Common myeloid progenitor, CD34-positive (primary cell): ENCODE measurements at regions not wholly inside any gene's neighbourhood (a gene's known extent, or its start where the extent isn't known, plus 50 kb on each side); places are given as distances from the start of the nearest gene placed in this dataset.

ENCODE experiments used
- CTCF ChIA-PET: fragments of 350-600 bp; sonication (Branson Sonifier 250); formaldehyde crosslinking; loops from one replicate; lab custom pipeline; 2021; ENCODE audit warnings: antibody characterized with exemption; lab: Charles Lee
- POLR2A ChIA-PET: fragments of 350-600 bp; sonication (Branson Sonifier 250); formaldehyde crosslinking; loops from one replicate; lab custom pipeline; 2021; ENCODE audit warnings: antibody characterized with exemption; lab: Charles Lee
- DNase-seq, 3 donors: peaks; one replicate each; pipeline versions ENCODE4 v3.0.0 to v3.0.0-alpha.2; 2013
- H3K27ac ChIP-seq, 2 experiments: 1 replicate in 1 of 2; 2 replicates in 1 of 2; pipeline ENCODE4 v1.7.0; 2013; ENCODE audit warnings: inconsistent platforms in 2 of 2, low read length in 2 of 2, mild to moderate bottlenecking in 2 of 2, low read depth in 1 of 2, moderate library complexity in 1 of 2; ENCODE audit not compliant: severe bottlenecking in 2 of 2, insufficient read depth in 1 of 2, poor library complexity in 1 of 2
- H3K27me3 ChIP-seq, 5 experiments: replicated peaks in 2 of 5; 1 replicate in 3 of 5; 2 replicates in 2 of 5; pipeline versions ENCODE4 v1.6.1 to v1.7.0; 2013; ENCODE audit warnings: low read length in 4 of 5, mild to moderate bottlenecking in 2 of 5, moderate library complexity in 2 of 5, inconsistent platforms in 1 of 5; ENCODE audit not compliant: insufficient read depth in 5 of 5, control insufficient read depth in 4 of 5
- H3K36me3 ChIP-seq, 4 experiments: 1 replicate in 2 of 4; 2 replicates in 2 of 4; pipeline versions ENCODE4 v1.6.1 to v1.7.0; 2013; ENCODE audit warnings: low read length in 3 of 4, control low read depth in 1 of 4, mild to moderate bottlenecking in 1 of 4; ENCODE audit not compliant: control insufficient read depth in 4 of 4, insufficient read depth in 4 of 4
- H3K4me1 ChIP-seq, 4 experiments: 1 replicate in 3 of 4; 2 replicates in 1 of 4; pipeline versions ENCODE4 v1.6.1 to v1.7.1; 2013; ENCODE audit warnings: low read length in 3 of 4, mild to moderate bottlenecking in 3 of 4, control low read depth in 1 of 4, inconsistent platforms in 1 of 4, moderate library complexity in 1 of 4; ENCODE audit not compliant: control insufficient read depth in 4 of 4, insufficient read depth in 4 of 4; ENCODE audit errors: control extremely low read depth in 1 of 4
- H3K4me3 ChIP-seq, 7 experiments: 1 replicate in 4 of 7; 2 replicates in 3 of 7; pipeline versions ENCODE4 v1.5.1 to v1.7.0; 2013; ENCODE audit warnings: mild to moderate bottlenecking in 7 of 7, low read length in 6 of 7, moderate library complexity in 6 of 7, inconsistent platforms in 2 of 7, low read depth in 2 of 7, control low read depth in 1 of 7; ENCODE audit not compliant: insufficient read depth in 4 of 7, control insufficient read depth in 1 of 7; ENCODE audit errors: extremely low read depth in 1 of 7
- H3K9me3 ChIP-seq, 5 experiments: 1 replicate in 4 of 5; 2 replicates in 1 of 5; pipeline versions ENCODE4 v1.6.1 to v1.7.1; 2013; ENCODE audit warnings: low read length in 4 of 5, mild to moderate bottlenecking in 2 of 5, inconsistent platforms in 1 of 5, low read depth in 1 of 5, moderate library complexity in 1 of 5; ENCODE audit not compliant: control insufficient read depth in 4 of 5, insufficient read depth in 2 of 5; ENCODE audit errors: control extremely low read depth in 1 of 5
- WGBS: methylation state at CpG from one replicate; pipeline ENCODE4 v1.1.5; 2013; ENCODE audit not compliant: insufficient coverage; 5-methylcytosine and 5-hydroxymethylcytosine counted together

DNA sequence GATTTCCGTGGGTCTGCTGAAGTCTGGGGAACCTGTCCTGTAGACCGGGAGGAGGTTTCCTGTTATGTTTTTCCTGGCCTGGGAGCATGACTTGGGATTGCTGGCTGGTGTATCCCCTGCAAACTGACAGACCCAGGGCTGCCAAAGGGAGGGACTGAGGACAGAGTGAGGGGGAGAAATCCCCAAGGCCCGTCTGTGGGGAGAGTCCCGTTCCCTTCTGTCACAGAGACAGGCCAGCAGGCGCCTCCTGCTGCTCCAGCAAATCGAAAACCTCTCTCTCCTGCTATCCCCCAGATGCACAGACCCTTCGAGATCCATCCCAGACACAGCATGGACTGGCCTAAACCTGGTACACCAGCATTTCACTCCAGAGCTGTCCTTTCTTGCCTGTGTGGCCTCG is 56.2 kb upstream of the ALDH1B1 start:
- Histone ChIP-seq H3K9me3 (peaks cover 0 to 2% (median 0%) of the 10 kb centered on the region in 5 experiments), H3K4me3 (no peak overlapping the region), H3K27me3 (no peaks in the 10 kb centered on the region), H3K36me3 (no peaks in the 10 kb centered on the region), H3K27ac (no peak overlapping the region), H3K4me1 (peaks cover 0 to 5% (median 0%) of the 10 kb centered on the region in 4 experiments)
- ChIA-PET CTCF (interaction anchor here (2.3 kb wide), 1 partner anchor 22 kb away, joined by 10 read pairs; no protein-coding TSS in a partner anchor), POLR2A (interaction anchor here (0.6 kb wide), 1 partner anchor 197 kb away, joined by 3 read pairs; no protein-coding TSS in a partner anchor)
- WGBS, result 93% methylated on average over 3 of the region's 8 CpGs
- no peak for DNase-seq

- Histone ChIP-seq H3K27me3 (no peaks in the 10 kb centered on the region), H3K27ac (no peak overlapping the region), H3K4me3 (no peak overlapping the region), H3K9me3 (peaks cover 0 to 2% (median 0%) of the 10 kb centered on the region in 5 experiments), H3K36me3 (no peaks in the 10 kb centered on the region), H3K4me1 (peaks cover 0 to 5% (median 0%) of the 10 kb centered on the region in 4 experiments)
- CTCF ChIA-PET, result interaction anchor here (1.6 to 3.7 kb wide), 4 partner anchors 12 to 421 kb away, joined by 6 to 17 read pairs (median 9); no protein-coding TSS in a partner anchor
- DNase-seq, result no peak
- POLR2A ChIA-PET, result interaction anchor here (0.6 kb wide), 1 partner anchor 196 kb away, joined by 3 read pairs; no protein-coding TSS in a partner anchor
- 100% methylated on average over 1 of the region's 1 CpG for WGBS
Measured at GRCh38 chr9:38335686-38336085, 56.8 kb upstream of the ALDH1B1 start.

DNA sequence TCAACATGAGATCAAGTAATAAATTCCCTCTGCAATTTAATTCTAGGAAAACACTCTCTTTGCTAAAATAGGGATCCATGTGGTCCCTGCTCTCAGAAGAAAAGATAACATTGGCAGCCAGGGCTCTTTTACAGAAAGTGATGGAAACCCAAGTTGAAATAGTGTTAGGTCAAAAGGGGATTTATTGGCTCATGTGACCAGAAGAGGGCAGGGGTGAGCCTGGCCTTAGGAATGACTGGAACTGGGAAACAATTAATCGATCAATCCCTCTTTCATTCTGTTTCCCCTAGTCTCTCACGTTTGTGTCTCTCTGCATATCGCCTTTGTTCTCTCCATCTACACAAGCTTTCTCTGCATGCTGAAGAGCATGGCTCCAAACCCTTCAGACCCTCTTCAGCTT is 58.3 kb upstream of the ALDH1B1 start:
- peaks cover 0 to 2% (median 0%) of the 10 kb centered on the region in 4 experiments for H3K4me1 ChIP-seq
- no peaks in the 10 kb centered on the region for H3K27me3 ChIP-seq
- DNase-seq, result peak; percentile 6 to 14 (median 12)
- no peak overlapping the region for H3K27ac ChIP-seq
- no peaks in the 10 kb centered on the region for H3K36me3 ChIP-seq
- CTCF ChIA-PET, result interaction anchor here (1.0 to 3.7 kb wide), 7 partner anchors 9 to 420 kb away, joined by 3 to 17 read pairs (median 7); no protein-coding TSS in a partner anchor
- H3K9me3 ChIP-seq, result peaks cover 0 to 2% (median 0%) of the 10 kb centered on the region in 5 experiments
- H3K4me3 ChIP-seq, result no peak overlapping the region
- WGBS, result 47% methylated on average over 3 of the region's 3 CpGs
- POLR2A ChIA-PET, result no interaction called here

DNA sequence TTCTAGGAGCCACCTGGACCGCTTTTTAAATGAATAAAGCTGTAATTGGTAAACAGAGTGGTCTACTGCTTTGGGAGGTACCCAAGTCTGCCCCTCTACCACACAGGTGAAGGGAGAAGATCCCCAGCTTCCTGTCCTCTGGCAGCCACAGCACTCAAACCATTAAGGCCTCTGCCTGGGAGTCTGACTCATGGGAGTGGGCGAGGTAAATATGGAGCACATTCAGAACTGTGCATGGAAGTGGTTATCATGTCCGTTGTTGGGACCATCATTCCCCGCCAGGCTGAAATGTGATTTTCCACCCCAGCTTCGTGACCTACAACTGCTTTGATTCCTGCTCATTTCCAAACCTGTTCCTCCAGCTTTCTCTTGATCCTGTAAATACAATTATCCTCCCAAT is 59.5 kb upstream of the ALDH1B1 start:
- CTCF ChIA-PET, result interaction anchor here (1.2 to 3.7 kb wide), 6 partner anchors 10 to 419 kb away, joined by 3 to 17 read pairs (median 5); no protein-coding TSS in a partner anchor
- peaks cover 0 to 2% (median 0%) of the 10 kb centered on the region in 5 experiments for H3K9me3 ChIP-seq
- H3K27ac ChIP-seq, result no peak overlapping the region
- H3K4me1 ChIP-seq, result no peaks in the 10 kb centered on the region
- H3K27me3 ChIP-seq, result no peaks in the 10 kb centered on the region
- no peaks in the 10 kb centered on the region for H3K36me3 ChIP-seq
- POLR2A ChIA-PET, result no interaction called here
- WGBS, result 100% methylated on average over 3 of the region's 5 CpGs
- no peak overlapping the region for H3K4me3 ChIP-seq
- DNase-seq, result no peak

DNA sequence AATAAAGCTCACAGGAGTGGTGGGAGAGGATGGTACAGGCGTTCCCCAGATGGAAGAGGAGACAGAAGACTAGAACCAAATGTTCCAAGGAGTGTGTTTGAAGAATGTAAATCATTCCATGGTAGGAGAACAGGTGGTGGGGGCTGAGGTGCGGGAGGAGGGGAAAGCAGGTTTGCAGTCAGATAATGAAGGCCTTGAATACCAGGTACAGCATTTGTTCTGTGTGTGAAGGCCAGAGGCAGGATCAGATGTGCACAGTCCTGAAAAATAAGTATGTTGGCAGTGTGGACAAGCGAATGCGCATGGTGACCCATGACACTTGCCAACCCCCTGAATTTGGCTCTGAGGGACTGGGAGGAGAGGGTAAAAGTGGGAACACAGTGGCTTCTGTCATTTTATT is 59.9 kb upstream of the ALDH1B1 start:
- peaks cover 0 to 2% (median 0%) of the 10 kb centered on the region in 5 experiments for H3K9me3 ChIP-seq
- no peaks in the 10 kb centered on the region for H3K36me3 ChIP-seq
- H3K4me3 ChIP-seq, result no peak overlapping the region
- DNase-seq, result no peak
- H3K4me1 ChIP-seq, result no peaks in the 10 kb centered on the region
- 98% methylated on average over 4 of the region's 4 CpGs for WGBS
- POLR2A ChIA-PET, result no interaction called here
- no peaks in the 10 kb centered on the region for H3K27me3 ChIP-seq
- CTCF ChIA-PET, result interaction anchor here (1.3 to 3.7 kb wide), 5 partner anchors 10 to 418 kb away, joined by 3 to 17 read pairs (median 6); no protein-coding TSS in a partner anchor
- H3K27ac ChIP-seq, result no peak overlapping the region

DNA sequence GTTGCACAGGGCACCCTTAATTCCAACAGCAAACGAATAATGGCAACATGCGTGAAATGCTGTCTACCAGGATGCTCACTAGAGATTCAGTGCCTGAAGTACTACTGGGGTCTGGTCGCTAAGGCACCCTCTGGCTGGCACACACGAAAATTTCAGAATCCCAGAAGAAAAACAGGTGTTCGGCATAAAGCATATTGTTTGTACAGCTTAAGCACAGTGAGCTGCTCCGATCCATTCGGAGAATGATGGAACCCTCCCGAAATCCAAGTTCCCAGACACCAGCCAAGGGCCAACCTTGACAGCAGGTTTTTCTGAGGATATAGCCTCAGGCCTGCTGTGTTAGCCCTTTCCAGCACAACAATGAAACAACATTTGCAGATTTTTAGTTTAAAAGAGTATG is 61.4 kb upstream of the ALDH1B1 start:
- Histone ChIP-seq H3K4me1 (no peaks in the 10 kb centered on the region), H3K27ac (no peak overlapping the region), H3K36me3 (no peaks in the 10 kb centered on the region), H3K9me3 (peaks cover 0 to 2% (median 0%) of the 10 kb centered on the region in 5 experiments), H3K4me3 (no peak overlapping the region), H3K27me3 (no peaks in the 10 kb centered on the region)
- ChIA-PET POLR2A (no interaction called here), CTCF (interaction anchor here (0.8 to 0.9 kb wide), 2 partner anchors 19 to 31 kb away, joined by 3 to 4 read pairs; no protein-coding TSS in a partner anchor)
- DNase-seq, result no peak
- 97% methylated on average over 8 of the region's 8 CpGs for WGBS

DNA sequence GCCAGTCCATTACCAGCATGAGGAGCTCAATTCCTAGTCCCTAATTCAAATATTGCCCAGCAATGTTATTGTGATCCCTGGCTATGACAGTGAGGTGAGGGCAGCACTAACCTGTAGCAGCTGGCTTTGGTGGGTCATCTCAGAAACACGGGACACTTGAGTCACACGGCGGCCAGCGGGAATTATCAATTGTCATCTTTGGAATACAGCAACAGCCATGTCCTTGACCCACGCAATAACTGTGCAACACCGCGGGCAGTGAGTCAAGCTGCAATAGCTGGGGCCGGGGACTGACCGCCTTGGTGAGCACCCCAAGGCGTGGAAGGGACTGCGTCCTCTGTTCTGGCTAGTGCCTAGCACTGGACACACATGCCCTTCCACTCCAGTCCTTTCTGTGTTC is 62.5 kb upstream of the ALDH1B1 start:
- POLR2A ChIA-PET, result no interaction called here

More for the DNA sequence above, 62.5 kb upstream of the ALDH1B1 start:
- Histone ChIP-seq H3K4me3 (no peak overlapping the region), H3K27me3 (no peaks in the 10 kb centered on the region), H3K4me1 (no peaks in the 10 kb centered on the region), H3K27ac (no peak overlapping the region), H3K9me3 (peaks cover 0 to 2% (median 0%) of the 10 kb centered on the region in 5 experiments), H3K36me3 (no peaks in the 10 kb centered on the region)
- CTCF ChIA-PET, result interaction anchor here (0.9 kb wide), 1 partner anchor 32 kb away, joined by 4 read pairs; no protein-coding TSS in a partner anchor
- no peak for DNase-seq
- 94% methylated on average over 11 of the region's 11 CpGs for WGBS
